Stimulated activated CD4-positive, alpha-beta T cell treated with anti-CD3 and anti-CD28 coated beads, Interleukin-2, amount 100 ng/mL, for 24 hours (primary cell): ENCODE measurements at regions not wholly inside any gene's neighbourhood (a gene's known extent, or its start where the extent isn't known, plus 50 kb on each side); places are given as distances from the start of the nearest gene placed in this dataset.

Experiments
- DNase-seq, 2 donors: peaks; one replicate each; pipeline ENCODE4 v3.0.0-alpha.2; 2020

- no peak for DNase-seq
Measured at GRCh38 chr9:120110520-120110919, 469.4 kb downstream of the CDK5RAP2 start.

GRCh38 chr9:120109242-120109641 is 470.7 kb downstream of the CDK5RAP2 start:
- DNase-seq, result no peak

DNA sequence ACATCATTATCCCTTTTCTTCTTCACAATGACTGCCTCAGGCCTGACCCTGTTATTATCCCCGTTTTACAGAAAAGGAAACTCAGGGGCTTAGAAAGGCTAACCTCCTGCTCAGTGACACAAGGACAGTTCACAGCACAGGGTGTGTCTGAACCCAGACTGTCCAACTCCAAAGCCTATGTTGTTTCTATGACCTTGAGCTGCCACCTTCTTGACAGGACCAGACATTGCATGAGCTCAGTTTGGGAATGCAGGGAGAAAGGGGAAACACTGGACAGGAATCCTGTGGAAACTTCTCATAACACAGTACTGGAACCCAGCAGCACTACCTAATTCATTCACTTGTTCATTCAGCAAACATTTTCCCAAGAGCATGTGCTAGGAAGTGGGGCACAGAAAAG is 472.8 kb downstream of the CDK5RAP2 start:
- DNase-seq, result no peak

DNA sequence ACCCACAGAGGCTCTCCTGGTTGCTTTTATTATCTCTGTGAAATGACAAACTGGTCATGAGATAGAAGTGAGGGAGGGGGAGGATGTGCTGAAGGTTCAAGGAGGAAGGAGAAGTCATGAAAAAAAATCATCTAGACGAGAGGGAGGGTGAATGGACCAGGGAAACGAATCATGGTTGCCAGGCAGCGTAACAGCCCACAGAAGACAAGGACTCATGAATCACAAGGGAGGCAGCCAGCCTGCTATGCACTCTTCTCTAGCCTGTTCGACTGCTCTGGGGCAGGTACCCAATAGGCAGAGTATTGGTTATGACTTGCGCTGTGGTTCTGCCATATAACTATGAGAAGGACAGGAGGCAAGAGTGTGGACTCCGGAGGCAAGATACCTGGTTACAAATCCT is 475.2 kb downstream of the CDK5RAP2 start:
- DNase-seq, result no peak

DNA sequence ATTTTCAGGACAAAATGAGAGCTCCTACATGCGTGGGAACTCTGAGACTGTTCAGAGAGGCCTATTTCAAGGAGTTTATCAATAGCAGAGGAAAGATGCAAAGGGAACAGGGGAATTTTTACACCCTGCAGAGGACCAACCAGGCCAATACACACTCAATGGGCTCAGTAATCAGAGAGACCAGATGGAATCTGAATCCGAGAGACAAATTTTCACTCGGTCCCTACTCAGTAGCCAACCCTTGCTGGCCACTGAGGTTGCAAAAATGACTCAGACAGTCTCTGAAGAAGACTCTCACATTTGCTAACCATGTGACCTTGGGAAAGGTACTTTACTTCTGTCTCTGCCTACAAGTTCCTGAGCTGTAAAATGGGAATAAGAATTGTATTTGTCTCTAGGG is 479.4 kb downstream of the CDK5RAP2 start:
- DNase-seq, result no peak

- no peak for DNase-seq
Measured at GRCh38 chr9:120099065-120099464, 480.9 kb downstream of the CDK5RAP2 start.

- no peak for DNase-seq
Measured at GRCh38 chr9:120098584-120098983, 481.4 kb downstream of the CDK5RAP2 start.

- no peak for DNase-seq
Measured at GRCh38 chr9:120091206-120091605, 488.8 kb downstream of the CDK5RAP2 start.

GRCh38 chr9:120080849-120081248 is 499.1 kb downstream of the CDK5RAP2 start:
- DNase-seq, result no peak

- no peak for DNase-seq
Measured at GRCh38 chr9:120078112-120078511, 501.9 kb downstream of the CDK5RAP2 start.

DNA sequence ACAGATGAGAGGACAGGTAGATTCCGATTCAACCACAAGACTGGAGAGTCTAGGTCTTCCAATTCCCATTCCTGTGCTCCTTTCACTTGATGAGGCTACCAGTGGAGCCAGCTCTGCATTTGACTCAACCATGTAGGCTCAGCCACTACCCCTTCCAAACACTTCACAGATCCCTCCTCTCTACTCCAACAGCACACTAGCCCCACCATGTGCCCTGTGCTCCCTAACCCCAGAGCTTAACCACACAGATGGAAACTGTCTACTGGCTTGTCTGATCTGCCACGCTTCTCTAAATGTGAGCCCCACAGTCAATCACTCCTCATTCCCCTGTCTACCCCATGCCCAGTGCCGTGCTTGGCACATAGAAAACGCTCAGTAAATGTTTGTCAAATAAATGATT is 508.2 kb downstream of the CDK5RAP2 start:
- DNase-seq, result no peak

DNA sequence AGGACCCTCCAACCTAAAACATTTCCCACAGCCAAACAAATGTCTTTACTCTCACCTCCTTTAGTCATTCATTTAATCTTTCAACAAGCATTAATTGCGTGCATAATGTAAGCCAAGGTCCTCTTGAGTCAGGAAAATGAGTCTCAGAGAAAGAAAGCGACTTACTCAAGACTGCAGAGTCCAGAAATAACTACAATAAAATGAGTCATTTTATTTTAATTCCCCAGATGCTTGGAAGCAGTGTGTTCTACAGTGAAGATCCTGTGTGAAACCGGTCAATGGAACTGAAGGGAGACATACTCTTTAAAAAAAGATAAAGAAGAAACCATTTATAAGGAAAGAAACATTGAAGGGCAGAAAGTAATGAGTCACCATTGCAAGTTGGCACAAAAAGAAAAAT is 513.7 kb downstream of the CDK5RAP2 start:
- DNase-seq, result no peak

- DNase-seq, result no peak
Measured at GRCh38 chr9:120065151-120065550, 514.8 kb downstream of the CDK5RAP2 start.

- DNase-seq, result no peak
Measured at GRCh38 chr9:120045011-120045410, 535.0 kb downstream of the CDK5RAP2 start.

DNA sequence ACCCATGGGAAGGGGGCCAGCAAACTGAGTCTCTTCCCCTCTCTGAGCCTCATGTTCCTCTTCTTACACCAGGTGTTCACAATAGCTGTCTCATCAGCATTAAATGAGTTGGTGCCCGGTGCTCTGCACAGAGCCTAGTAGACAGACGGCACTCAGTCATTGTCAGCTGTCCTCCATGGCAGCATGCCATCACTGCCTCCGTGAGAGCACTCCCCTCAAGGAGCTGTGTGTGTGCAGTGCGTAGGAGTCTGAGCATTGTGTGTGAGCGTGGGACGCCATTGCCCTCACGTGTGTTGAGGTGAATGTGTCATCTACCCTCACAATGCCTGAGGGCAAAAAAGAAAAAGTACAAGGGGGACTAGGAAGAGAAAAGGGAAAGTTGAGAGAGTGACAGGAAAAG is 536.5 kb downstream of the CDK5RAP2 start:
- no peak for DNase-seq

GRCh38 chr9:120040896-120041295 is 539.1 kb downstream of the CDK5RAP2 start:
- no peak for DNase-seq

DNA sequence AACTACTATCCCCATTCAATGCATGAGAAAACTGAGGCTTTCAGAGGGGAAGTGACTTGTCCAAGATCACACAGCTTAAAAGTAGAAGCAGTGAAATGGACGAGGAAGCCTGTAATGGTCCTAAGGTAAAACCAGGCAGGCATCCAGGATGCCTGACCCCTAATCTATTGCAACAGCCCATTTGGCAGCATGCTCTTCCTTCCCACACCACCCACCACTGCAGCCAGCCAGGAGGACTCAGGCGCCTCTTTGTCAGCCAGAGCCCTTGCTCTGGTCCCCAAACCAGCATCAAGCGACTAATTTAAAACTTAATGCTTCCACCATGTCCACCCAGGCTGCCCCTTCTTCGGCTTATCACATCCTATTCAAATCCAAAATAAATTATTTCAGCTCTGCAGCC is 541.6 kb downstream of the CDK5RAP2 start:
- DNase-seq, result no peak

- peak in 1 of 2 donors; percentile 2 for DNase-seq
Measured at GRCh38 chr9:120032639-120033038, 547.3 kb downstream of the CDK5RAP2 start.

GRCh38 chr9:120030847-120031246 is 549.1 kb downstream of the CDK5RAP2 start:
- no peak for DNase-seq

DNA sequence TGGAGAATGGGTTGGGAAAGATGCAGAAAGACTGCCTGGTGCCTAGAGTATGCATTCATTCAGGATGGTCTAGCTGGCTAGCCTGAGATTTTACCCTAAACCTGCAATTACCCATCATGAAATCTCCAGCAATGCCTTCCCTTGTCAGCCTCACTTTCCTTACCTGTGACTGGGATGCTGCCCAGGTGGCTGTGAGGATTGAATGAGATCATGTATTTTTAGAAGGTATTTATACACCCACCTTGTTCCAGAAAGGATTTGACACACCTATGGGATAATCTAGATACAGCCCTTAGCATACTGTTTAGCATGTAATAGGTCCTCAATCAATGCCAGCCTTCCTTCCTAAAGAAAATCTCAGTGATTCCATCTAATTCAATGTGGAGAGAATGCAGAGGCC is 561.4 kb downstream of the CDK5RAP2 start:
- no peak for DNase-seq

GRCh38 chr9:120018037-120018436 is 561.9 kb downstream of the CDK5RAP2 start:
- no peak for DNase-seq

- no peak for DNase-seq
Measured at GRCh38 chr9:120016231-120016630, 563.7 kb downstream of the CDK5RAP2 start.

DNA sequence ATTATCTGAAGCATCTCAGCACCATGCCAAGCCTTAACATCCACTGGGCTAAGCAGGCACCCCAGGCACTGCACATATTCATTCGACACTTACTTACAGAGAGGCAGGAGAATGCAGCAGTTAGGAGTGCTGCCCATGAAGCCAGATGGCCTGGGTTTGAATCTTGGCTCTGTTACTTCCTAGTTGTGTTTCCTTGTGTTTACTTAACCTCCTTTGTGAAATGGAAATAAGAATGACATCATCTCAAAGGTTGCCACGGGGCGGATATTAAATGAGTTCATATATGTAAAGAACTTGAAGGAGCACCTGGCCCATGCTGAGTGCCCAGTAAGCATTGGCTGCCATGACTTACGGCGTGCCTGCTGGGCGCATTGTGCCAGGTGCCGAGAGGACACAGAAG is 565.2 kb downstream of the CDK5RAP2 start:
- no peak for DNase-seq

DNA sequence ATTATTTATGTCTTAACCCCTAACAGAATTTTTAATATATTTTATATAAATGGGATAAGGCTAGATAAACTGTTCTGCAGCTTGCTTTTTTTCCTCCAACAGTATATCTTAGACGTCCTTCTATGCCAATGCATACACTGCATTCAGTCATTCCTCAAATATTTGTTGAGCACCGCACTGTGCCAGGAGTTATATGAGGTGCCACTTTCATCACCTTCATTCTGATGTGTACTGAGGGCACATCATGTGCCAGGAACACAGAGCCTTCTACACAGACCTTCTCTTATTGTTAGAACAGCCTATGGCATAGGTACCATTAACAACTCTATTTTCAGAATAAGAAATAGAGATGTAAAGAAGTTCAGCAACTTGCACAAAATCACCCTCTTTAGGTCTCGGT is 570.1 kb downstream of the CDK5RAP2 start:
- DNase-seq, result no peak

GRCh38 chr9:120001536-120001935 is 578.4 kb downstream of the CDK5RAP2 start:
- no peak for DNase-seq

- DNase-seq, result no peak
Measured at GRCh38 chr9:119998614-119999013, 581.4 kb downstream of the CDK5RAP2 start.
